ENCODE measurements at regions not wholly inside any gene's neighbourhood (a gene's known extent, or its start where the extent isn't known, plus 50 kb on each side); places are given as distances from the start of the nearest gene placed in this dataset.
A peak's percentile ranks its signal among the peaks of the same experiment; 100 is the strongest.

GRCh38 chr1:191460234-191460633, 698.0 kb upstream of the RGS18 start:
- H3K36me3 ChIP-seq (replicated peaks) = no peaks in the 10 kb centered on the region
- no peak for DNase-seq
- no peak overlapping the region for H3K27ac ChIP-seq
- TF ChIP-seq CTCF (IDR thresholded peaks at IDR 0.05; ENCODE audit: low read depth, low read length, missing control alignments) = no peak
- H3K4me3 ChIP-seq (ENCODE audit: low read depth, low read length) = no peak overlapping the region
- in situ Hi-C loops (cut with HindIII; ENCODE audit: low pct_ligation_motif_present, low sequenced_read_pairs) = no loop called here
- H3K27me3 ChIP-seq (replicated peaks) = no peaks in the 10 kb centered on the region

GRCh38 chr1:191483988-191484387, 674.3 kb upstream of the RGS18 start:
- TF ChIP-seq CTCF (IDR thresholded peaks at IDR 0.05; ENCODE audit: low read depth, low read length, missing control alignments) = no peak
- H3K27me3 ChIP-seq (replicated peaks) = no peaks in the 10 kb centered on the region

GRCh38 chr1:191490303-191490702, 668.0 kb upstream of the RGS18 start:
- Histone ChIP-seq H3K4me3 (ENCODE audit: low read depth, low read length) (no peak overlapping the region), H3K36me3 (replicated peaks) (no peaks in the 10 kb centered on the region), H3K27ac (no peak overlapping the region), H3K27me3 (replicated peaks) (no peaks in the 10 kb centered on the region)
- DNase-seq = no peak
- no peak for TF ChIP-seq CTCF (IDR thresholded peaks at IDR 0.05; ENCODE audit: low read depth, low read length, missing control alignments)
- in situ Hi-C loops (cut with HindIII; ENCODE audit: low pct_ligation_motif_present, low sequenced_read_pairs) = no loop called here

More at GRCh38 chr1:191483988-191484387, 674.3 kb upstream of the RGS18 start:
- Histone ChIP-seq H3K4me3 (ENCODE audit: low read depth, low read length) (no peak overlapping the region), H3K36me3 (replicated peaks) (no peaks in the 10 kb centered on the region), H3K27ac (no peak overlapping the region)
- in situ Hi-C loops (cut with HindIII; ENCODE audit: low pct_ligation_motif_present, low sequenced_read_pairs) = no loop called here
- no peak for DNase-seq

- Histone ChIP-seq H3K27me3 (replicated peaks) (no peaks in the 10 kb centered on the region), H3K4me3 (ENCODE audit: low read depth, low read length) (no peak overlapping the region), H3K36me3 (replicated peaks) (no peaks in the 10 kb centered on the region), H3K27ac (no peak overlapping the region)
- DNase-seq = no peak
- in situ Hi-C loops (cut with HindIII; ENCODE audit: low pct_ligation_motif_present, low sequenced_read_pairs) = no loop called here
- TF ChIP-seq CTCF (IDR thresholded peaks at IDR 0.05; ENCODE audit: low read depth, low read length, missing control alignments) = no peak
Measured at GRCh38 chr1:191495040-191495439, 663.2 kb upstream of the RGS18 start.

- Histone ChIP-seq H3K36me3 (replicated peaks) (no peaks in the 10 kb centered on the region), H3K27me3 (replicated peaks) (no peaks in the 10 kb centered on the region), H3K4me3 (ENCODE audit: low read depth, low read length) (no peak overlapping the region), H3K27ac (no peak overlapping the region)
- peak; percentile 9 for DNase-seq
- TF ChIP-seq CTCF (IDR thresholded peaks at IDR 0.05; ENCODE audit: low read depth, low read length, missing control alignments) = no peak
- in situ Hi-C loops (cut with HindIII; ENCODE audit: low pct_ligation_motif_present, low sequenced_read_pairs) = no loop called here
Measured at GRCh38 chr1:191498318-191498717, 659.9 kb upstream of the RGS18 start.

GRCh38 chr1:191498825-191499224, 659.4 kb upstream of the RGS18 start:
- no peak for DNase-seq
- Histone ChIP-seq H3K27me3 (replicated peaks) (no peaks in the 10 kb centered on the region), H3K4me3 (ENCODE audit: low read depth, low read length) (no peak overlapping the region), H3K36me3 (replicated peaks) (no peaks in the 10 kb centered on the region), H3K27ac (no peak overlapping the region)
- no peak for TF ChIP-seq CTCF (IDR thresholded peaks at IDR 0.05; ENCODE audit: low read depth, low read length, missing control alignments)
- in situ Hi-C loops (cut with HindIII; ENCODE audit: low pct_ligation_motif_present, low sequenced_read_pairs) = no loop called here
